Adrenal gland (tissue), 9 donors: ENCODE measurements at regions not wholly inside any gene's neighbourhood (a gene's known extent, or its start where the extent isn't known, plus 50 kb on each side); places are given as distances from the start of the nearest gene placed in this dataset.

Experiments used
- DNase-seq, 7 donors: peaks; one replicate each; pipeline ENCODE4 v3.0.0-alpha.2; 2019 to 2020
- H3K27ac ChIP-seq, 5 donors: fragments of 200-600 bp; sonication (generic) in 4 of 5; 1 replicate in 3 of 5; 2 replicates in 2 of 5; pipeline versions ENCODE4 v1.5.1 to v1.8.0; 2016 to 2020; ENCODE audit warnings: mild to moderate bottlenecking in 1 of 5
- H3K27me3 ChIP-seq: fragments of 200-600 bp; 2 replicates; pipeline ENCODE4 v1.8.0; 2021
- H3K36me3 ChIP-seq, 2 donors: fragments of 200-600 bp; replicated peaks in 1 of 2; 1 replicate in 1 of 2; 2 replicates in 1 of 2; pipeline versions ENCODE4 v1.5.1 to v1.8.0; 2018 to 2022
- H3K4me1 ChIP-seq, 2 donors: fragments of 200-600 bp; replicated peaks in 1 of 2; 1 replicate in 1 of 2; 2 replicates in 1 of 2; pipeline versions ENCODE4 v1.5.1 to v1.8.0; 2018 to 2021
- H3K4me3 ChIP-seq, 4 donors: fragments of 200-600 bp; sonication (generic) in 3 of 4; one replicate each; pipeline ENCODE4 v1.5.1; 2016 to 2018
- H3K9me3 ChIP-seq, 3 donors: fragments of 200-600 bp; sonication (generic) in 1 of 3; replicated peaks in 1 of 3; 1 replicate in 2 of 3; 2 replicates in 1 of 3; pipeline versions ENCODE4 v1.5.1 to v1.8.0; 2016 to 2021
- POLR2A ChIP-seq, 2 donors: fragments of 450-650 bp; IDR thresholded peaks; one replicate each; pipeline ENCODE4 v1.6.1; 2017; ENCODE audit warnings: antibody characterized with exemption in 2 of 2, mild to moderate bottlenecking in 2 of 2, moderate library complexity in 1 of 2
- WGBS, 4 donors: extraction: QIAGEN DNeasy Blood & Tissue Kit in 2 of 4; methylation state at CpG; one replicate each; pipeline versions ENCODE4 v1.1.5 to v1.1.7; 2013 to 2017; 5-methylcytosine and 5-hydroxymethylcytosine counted together
- intact Hi-C, 2 donors: fragments of 100-400 bp; cut with DNase I; formaldehyde crosslinking; loops; one replicate each; pipeline versions ENCODE4 v1.14.1 to v1.15.0; 2022 to 2023
- TF ChIP-seq, protein P1 (sequence below), 6 experiments: fragments of 450-650 bp in 4 of 6; fragments of 200-600 bp in 2 of 6; sonication (generic) in 1 of 6; IDR thresholded peaks; 1 replicate in 5 of 6; 2 replicates in 1 of 6; pipeline versions ENCODE4 v1.5.1 to v1.8.0; 2016 to 2021; ENCODE audit warnings: antibody characterized with exemption in 6 of 6, mild to moderate bottlenecking in 2 of 6, moderate library complexity in 1 of 6
- donor health status: healthy with polysubstance abuse.
- donor health status: Bipolar disorder and iron deficiency.
- donor health status: DM: yes; HTN: yes; CAD: no.
- donor health status: DM: no; HTN: no; CAD: no.
- donor health status: DM: no; HTN: no; CAD: no.

- Histone ChIP-seq H3K36me3 (no peaks in the 10 kb centered on the region), H3K9me3 (no peaks in the 10 kb centered on the region), H3K4me3 (no peak overlapping the region), H3K27ac (no peak overlapping the region), H3K27me3 (no peaks in the 10 kb centered on the region), H3K4me1 (no peaks in the 10 kb centered on the region)
- 67 to 80% (median 74%) methylated on average over 3 to 6 of the region's 6 CpGs for WGBS, 4 donors
- DNase-seq, result no peak
- TF ChIP-seq POLR2A (IDR thresholded peaks at IDR 0.05), result no peak
- TF ChIP-seq, protein P1, sequence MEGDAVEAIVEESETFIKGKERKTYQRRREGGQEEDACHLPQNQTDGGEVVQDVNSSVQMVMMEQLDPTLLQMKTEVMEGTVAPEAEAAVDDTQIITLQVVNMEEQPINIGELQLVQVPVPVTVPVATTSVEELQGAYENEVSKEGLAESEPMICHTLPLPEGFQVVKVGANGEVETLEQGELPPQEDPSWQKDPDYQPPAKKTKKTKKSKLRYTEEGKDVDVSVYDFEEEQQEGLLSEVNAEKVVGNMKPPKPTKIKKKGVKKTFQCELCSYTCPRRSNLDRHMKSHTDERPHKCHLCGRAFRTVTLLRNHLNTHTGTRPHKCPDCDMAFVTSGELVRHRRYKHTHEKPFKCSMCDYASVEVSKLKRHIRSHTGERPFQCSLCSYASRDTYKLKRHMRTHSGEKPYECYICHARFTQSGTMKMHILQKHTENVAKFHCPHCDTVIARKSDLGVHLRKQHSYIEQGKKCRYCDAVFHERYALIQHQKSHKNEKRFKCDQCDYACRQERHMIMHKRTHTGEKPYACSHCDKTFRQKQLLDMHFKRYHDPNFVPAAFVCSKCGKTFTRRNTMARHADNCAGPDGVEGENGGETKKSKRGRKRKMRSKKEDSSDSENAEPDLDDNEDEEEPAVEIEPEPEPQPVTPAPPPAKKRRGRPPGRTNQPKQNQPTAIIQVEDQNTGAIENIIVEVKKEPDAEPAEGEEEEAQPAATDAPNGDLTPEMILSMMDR (IDR thresholded peaks at IDR 0.05), result no peak
- intact Hi-C loops, result no loop called here
These were observed 64.2 kb downstream of the TMEM17 start for GRCh38 chr2:62441824-62442223.

DNA sequence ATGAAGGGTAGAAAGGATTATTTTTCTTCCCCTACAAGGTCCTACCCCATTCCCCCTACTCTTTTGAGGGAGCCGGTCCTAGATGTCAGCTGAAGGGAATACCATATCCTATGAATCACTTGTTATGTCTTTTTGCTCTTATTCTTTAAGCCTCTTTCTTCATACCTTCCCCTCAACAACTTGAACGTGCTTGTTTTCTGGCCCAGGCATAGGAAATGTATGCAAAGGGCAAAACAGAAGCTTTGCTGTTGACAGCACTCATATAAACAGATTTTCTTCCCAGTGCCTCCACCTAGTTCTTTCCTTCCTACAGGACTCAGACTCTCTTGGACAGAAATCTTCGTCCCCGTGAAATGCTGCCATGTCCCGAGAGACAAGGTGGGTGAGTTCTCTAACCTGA lies 64.6 kb downstream of the TMEM17 start:
- Histone ChIP-seq H3K27ac (no peak overlapping the region), H3K9me3 (no peaks in the 10 kb centered on the region), H3K27me3 (no peaks in the 10 kb centered on the region), H3K4me3 (no peak overlapping the region), H3K36me3 (no peaks in the 10 kb centered on the region), H3K4me1 (no peaks in the 10 kb centered on the region)
- intact Hi-C loops, result no loop called here
- no peak for DNase-seq
- TF ChIP-seq, protein P1 (IDR thresholded peaks at IDR 0.05), result no peak
- no peak for TF ChIP-seq POLR2A (IDR thresholded peaks at IDR 0.05)
- 87 to 95% (median 91%) methylated on average over 5 of the region's 5 CpGs for WGBS, 4 donors

DNA sequence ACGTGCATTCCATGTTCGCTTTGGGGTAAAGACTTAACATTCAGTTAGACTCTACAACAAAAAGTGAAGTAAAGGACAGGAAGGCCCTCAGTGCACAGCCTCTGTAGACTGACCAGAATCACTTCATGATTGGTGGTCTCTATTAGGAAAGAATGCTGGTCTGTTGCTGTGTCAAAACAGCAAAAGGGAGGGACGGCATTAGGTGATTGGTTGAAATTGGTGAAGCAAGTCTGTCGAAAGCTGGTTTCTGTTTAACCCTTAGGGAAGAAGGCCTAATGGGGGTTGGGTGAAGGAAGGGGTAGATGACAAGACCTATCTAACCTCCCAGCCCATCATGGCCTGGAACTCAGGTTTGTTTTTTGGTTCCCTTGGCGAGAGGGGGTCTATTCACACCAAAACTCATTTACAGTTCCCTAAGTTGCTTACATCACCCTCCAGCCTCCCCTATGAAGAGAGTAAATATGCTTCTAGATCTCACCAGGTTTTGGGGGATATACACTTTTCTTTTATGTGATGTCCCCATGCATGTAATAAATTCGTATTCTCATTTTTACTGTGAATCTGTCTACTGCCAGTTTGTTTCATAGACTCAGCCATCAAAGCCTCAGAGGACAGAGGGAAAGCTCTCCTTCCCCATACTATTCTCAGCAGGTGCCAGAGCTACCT lies 65.6 kb downstream of the TMEM17 start:
- no peak for TF ChIP-seq POLR2A (IDR thresholded peaks at IDR 0.05)
- TF ChIP-seq, protein P1 (IDR thresholded peaks at IDR 0.05), result no peak
- no peak overlapping the region for H3K4me3 ChIP-seq
- 79 to 90% (median 84%) methylated on average over 6 of the region's 6 CpGs for WGBS, 4 donors

DNA sequence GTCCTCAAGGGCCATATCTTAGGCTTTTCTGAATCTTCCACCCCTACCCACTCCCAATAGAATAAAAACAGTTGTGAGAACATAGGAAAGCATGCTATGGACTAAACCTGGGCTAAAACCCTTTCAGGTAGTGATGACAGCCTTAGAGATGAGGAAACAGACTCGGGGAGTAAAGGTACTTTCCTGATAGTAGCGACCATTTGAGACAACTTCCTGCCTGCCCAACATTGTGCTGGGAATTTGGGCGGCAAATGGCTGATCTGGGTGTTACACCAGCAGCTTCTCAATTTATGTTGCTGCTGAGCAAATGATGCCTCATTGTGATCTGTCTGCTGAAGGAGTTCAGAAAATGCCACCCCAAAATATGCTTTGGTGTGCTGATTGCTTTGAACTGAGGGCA lies 66.6 kb downstream of the TMEM17 start:
- Histone ChIP-seq H3K4me1 (no peaks in the 10 kb centered on the region), H3K36me3 (no peaks in the 10 kb centered on the region), H3K27me3 (no peaks in the 10 kb centered on the region), H3K9me3 (no peaks in the 10 kb centered on the region), H3K27ac (no peak overlapping the region), H3K4me3 (no peak overlapping the region)
- DNase-seq, result no peak
- 81 to 89% (median 85%) methylated on average over 3 of the region's 3 CpGs for WGBS, 4 donors
- intact Hi-C loops, result no loop called here
- TF ChIP-seq, protein P1 (IDR thresholded peaks at IDR 0.05), result no peak
- TF ChIP-seq POLR2A (IDR thresholded peaks at IDR 0.05), result no peak

More for the DNA sequence above, 65.6 kb downstream of the TMEM17 start:
- Histone ChIP-seq H3K9me3 (no peaks in the 10 kb centered on the region), H3K27me3 (no peaks in the 10 kb centered on the region), H3K4me1 (no peaks in the 10 kb centered on the region), H3K36me3 (no peaks in the 10 kb centered on the region), H3K27ac (no peak overlapping the region)
- no peak for DNase-seq
- intact Hi-C loops, result no loop called here
